OCI-LY7 (cell line): ENCODE measurements at regions not wholly inside any gene's neighbourhood (a gene's known extent, or its start where the extent isn't known, plus 50 kb on each side); places are given as distances from the start of the nearest gene placed in this dataset.

Experiments used
- EZH2phosphoT487 ChIP-seq: fragments of 200-600 bp; sonication (generic); IDR thresholded peaks from 2 replicates; pipeline ENCODE4 v1.6.1; 2018; ENCODE audit warnings: low read depth, borderline replicate concordance, mild to moderate bottlenecking, mixed run types, antibody characterized with exemption, low read length, moderate library complexity, mixed read lengths
- TF ChIP-seq, protein P1 (sequence below): fragments of 200-600 bp; sonication (generic); conservative IDR thresholded peaks from 2 replicates; pipeline ENCODE4 v1.5.1; 2014; ENCODE audit warnings: mild to moderate bottlenecking, antibody characterized with exemption, low read length, moderate library complexity, mixed read lengths

DNA sequence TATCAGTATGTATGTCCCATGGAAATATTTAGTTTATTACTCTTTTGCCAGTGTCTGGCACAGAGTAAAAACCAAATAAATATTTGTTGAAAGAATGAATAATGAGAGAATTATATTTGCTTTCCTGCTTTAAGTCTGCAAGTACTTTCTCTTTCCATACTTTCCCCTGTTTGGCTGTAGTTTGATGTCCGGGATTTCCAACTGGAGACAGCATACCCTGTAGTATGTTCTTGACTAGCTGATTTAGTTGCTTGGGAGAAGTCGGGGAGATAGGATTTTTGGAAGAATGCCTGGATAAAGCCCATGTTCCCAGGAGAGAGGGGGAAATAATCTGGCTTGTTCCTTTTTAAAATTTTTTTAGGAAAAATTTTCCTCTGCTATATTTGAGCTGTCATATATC, 516.1 kb downstream of the CCSER2 start:
- TF ChIP-seq, protein P1, sequence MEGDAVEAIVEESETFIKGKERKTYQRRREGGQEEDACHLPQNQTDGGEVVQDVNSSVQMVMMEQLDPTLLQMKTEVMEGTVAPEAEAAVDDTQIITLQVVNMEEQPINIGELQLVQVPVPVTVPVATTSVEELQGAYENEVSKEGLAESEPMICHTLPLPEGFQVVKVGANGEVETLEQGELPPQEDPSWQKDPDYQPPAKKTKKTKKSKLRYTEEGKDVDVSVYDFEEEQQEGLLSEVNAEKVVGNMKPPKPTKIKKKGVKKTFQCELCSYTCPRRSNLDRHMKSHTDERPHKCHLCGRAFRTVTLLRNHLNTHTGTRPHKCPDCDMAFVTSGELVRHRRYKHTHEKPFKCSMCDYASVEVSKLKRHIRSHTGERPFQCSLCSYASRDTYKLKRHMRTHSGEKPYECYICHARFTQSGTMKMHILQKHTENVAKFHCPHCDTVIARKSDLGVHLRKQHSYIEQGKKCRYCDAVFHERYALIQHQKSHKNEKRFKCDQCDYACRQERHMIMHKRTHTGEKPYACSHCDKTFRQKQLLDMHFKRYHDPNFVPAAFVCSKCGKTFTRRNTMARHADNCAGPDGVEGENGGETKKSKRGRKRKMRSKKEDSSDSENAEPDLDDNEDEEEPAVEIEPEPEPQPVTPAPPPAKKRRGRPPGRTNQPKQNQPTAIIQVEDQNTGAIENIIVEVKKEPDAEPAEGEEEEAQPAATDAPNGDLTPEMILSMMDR, result no peak
- no peak for TF ChIP-seq EZH2phosphoT487
